ENCODE measurements at regions not wholly inside any gene's neighbourhood (a gene's known extent, or its start where the extent isn't known, plus 50 kb on each side); places are given as distances from the start of the nearest gene placed in this dataset.
"Not testable (repeated sequence)": the region's sequence is repeated elsewhere in the genome, so short reads cannot be mapped to it uniquely, and the experiment has no call there.

DNA sequence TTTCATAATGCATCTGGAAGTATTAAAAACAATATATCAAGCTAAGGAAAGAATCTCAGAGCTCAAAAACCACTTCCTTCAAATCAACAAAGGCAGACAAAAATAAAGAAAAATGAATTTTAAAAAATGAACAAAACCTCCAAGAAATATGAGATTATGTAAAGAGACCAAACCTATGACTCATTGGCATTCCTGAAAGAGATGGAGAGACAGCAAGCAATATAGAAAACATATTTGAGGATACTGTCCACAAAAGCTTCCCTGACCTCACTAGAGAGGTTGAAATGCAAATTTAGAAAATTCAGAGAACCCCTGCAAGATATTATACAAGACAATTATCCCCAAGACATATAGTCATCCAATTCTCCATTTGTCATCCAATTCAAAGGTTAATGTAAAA lies 311.3 kb upstream of the SOX9 start:
- Histone ChIP-seq H3K4me1 (ENCODE audit: control insufficient read depth in 4 of 4, insufficient read depth in 4 of 4, low read length in 3 of 4) (no peaks in the 10 kb centered on the region), H3K27me3 (ENCODE audit: control insufficient read depth in 4 of 4, insufficient read depth in 4 of 4, low read length in 3 of 4) (no peaks in the 10 kb centered on the region), H3K4me3 (ENCODE audit: low read depth in 1 of 3, low read length in 3 of 3) (no peak overlapping the region), H3K9ac (ENCODE audit: low read depth in 1 of 2, low read length in 2 of 2) (no peak overlapping the region), H3K9me3 (ENCODE audit: control insufficient read depth in 4 of 4, low read length in 3 of 4) (no peaks in the 10 kb centered on the region), H3K36me3 (ENCODE audit: control insufficient read depth in 4 of 4, insufficient read depth in 3 of 4, low read depth in 1 of 4, low read length in 3 of 4) (no peaks in the 10 kb centered on the region), H3K27ac (ENCODE audit: low read depth in 1 of 2, low read length in 2 of 2) (no peak overlapping the region)
- no peak for DNase-seq (ENCODE audit: low spot score)
- TF ChIP-seq YY1 (IDR thresholded peaks at IDR 0.05), result no peak
- TF ChIP-seq, protein P1, sequence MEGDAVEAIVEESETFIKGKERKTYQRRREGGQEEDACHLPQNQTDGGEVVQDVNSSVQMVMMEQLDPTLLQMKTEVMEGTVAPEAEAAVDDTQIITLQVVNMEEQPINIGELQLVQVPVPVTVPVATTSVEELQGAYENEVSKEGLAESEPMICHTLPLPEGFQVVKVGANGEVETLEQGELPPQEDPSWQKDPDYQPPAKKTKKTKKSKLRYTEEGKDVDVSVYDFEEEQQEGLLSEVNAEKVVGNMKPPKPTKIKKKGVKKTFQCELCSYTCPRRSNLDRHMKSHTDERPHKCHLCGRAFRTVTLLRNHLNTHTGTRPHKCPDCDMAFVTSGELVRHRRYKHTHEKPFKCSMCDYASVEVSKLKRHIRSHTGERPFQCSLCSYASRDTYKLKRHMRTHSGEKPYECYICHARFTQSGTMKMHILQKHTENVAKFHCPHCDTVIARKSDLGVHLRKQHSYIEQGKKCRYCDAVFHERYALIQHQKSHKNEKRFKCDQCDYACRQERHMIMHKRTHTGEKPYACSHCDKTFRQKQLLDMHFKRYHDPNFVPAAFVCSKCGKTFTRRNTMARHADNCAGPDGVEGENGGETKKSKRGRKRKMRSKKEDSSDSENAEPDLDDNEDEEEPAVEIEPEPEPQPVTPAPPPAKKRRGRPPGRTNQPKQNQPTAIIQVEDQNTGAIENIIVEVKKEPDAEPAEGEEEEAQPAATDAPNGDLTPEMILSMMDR (IDR thresholded peaks at IDR 0.05; ENCODE audit: low read depth, low read length, missing input control), result no peak
- TF ChIP-seq, protein P2, sequence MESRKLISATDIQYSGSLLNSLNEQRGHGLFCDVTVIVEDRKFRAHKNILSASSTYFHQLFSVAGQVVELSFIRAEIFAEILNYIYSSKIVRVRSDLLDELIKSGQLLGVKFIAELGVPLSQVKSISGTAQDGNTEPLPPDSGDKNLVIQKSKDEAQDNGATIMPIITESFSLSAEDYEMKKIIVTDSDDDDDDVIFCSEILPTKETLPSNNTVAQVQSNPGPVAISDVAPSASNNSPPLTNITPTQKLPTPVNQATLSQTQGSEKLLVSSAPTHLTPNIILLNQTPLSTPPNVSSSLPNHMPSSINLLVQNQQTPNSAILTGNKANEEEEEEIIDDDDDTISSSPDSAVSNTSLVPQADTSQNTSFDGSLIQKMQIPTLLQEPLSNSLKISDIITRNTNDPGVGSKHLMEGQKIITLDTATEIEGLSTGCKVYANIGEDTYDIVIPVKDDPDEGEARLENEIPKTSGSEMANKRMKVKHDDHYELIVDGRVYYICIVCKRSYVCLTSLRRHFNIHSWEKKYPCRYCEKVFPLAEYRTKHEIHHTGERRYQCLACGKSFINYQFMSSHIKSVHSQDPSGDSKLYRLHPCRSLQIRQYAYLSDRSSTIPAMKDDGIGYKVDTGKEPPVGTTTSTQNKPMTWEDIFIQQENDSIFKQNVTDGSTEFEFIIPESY (IDR thresholded peaks at IDR 0.05), result no peak
- TF ChIP-seq GABPA (IDR thresholded peaks at IDR 0.05 in 1 of 2, conservative IDR thresholded peaks at IDR 0.05 in 1 of 2), result no peak
- no peak for TF ChIP-seq FOXA2 (IDR thresholded peaks at IDR 0.05)
- no peak for TF ChIP-seq RXRA (IDR thresholded peaks at IDR 0.05)
- TF ChIP-seq, protein P3, sequence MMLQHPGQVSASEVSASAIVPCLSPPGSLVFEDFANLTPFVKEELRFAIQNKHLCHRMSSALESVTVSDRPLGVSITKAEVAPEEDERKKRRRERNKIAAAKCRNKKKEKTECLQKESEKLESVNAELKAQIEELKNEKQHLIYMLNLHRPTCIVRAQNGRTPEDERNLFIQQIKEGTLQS (IDR thresholded peaks at IDR 0.05), result no peak
- no peak for TF ChIP-seq NR2F2 (IDR thresholded peaks at IDR 0.05)
- no peak for TF ChIP-seq TAF1 (conservative IDR thresholded peaks at IDR 0.05)
- TF ChIP-seq FOXA1 (IDR thresholded peaks at IDR 0.05), result no peak
- TF ChIP-seq, protein P4, sequence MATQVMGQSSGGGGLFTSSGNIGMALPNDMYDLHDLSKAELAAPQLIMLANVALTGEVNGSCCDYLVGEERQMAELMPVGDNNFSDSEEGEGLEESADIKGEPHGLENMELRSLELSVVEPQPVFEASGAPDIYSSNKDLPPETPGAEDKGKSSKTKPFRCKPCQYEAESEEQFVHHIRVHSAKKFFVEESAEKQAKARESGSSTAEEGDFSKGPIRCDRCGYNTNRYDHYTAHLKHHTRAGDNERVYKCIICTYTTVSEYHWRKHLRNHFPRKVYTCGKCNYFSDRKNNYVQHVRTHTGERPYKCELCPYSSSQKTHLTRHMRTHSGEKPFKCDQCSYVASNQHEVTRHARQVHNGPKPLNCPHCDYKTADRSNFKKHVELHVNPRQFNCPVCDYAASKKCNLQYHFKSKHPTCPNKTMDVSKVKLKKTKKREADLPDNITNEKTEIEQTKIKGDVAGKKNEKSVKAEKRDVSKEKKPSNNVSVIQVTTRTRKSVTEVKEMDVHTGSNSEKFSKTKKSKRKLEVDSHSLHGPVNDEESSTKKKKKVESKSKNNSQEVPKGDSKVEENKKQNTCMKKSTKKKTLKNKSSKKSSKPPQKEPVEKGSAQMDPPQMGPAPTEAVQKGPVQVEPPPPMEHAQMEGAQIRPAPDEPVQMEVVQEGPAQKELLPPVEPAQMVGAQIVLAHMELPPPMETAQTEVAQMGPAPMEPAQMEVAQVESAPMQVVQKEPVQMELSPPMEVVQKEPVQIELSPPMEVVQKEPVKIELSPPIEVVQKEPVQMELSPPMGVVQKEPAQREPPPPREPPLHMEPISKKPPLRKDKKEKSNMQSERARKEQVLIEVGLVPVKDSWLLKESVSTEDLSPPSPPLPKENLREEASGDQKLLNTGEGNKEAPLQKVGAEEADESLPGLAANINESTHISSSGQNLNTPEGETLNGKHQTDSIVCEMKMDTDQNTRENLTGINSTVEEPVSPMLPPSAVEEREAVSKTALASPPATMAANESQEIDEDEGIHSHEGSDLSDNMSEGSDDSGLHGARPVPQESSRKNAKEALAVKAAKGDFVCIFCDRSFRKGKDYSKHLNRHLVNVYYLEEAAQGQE (IDR thresholded peaks at IDR 0.05), result no peak
- no peak for TF ChIP-seq HNF4G (IDR thresholded peaks at IDR 0.05)
- no peak for TF ChIP-seq RAD21 (IDR thresholded peaks at IDR 0.05)
- TF ChIP-seq, protein P5, sequence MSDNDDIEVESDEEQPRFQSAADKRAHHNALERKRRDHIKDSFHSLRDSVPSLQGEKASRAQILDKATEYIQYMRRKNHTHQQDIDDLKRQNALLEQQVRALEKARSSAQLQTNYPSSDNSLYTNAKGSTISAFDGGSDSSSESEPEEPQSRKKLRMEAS (IDR thresholded peaks at IDR 0.05), result no peak
- TF ChIP-seq SP1 (IDR thresholded peaks at IDR 0.05), result no peak
- no peak for TF ChIP-seq HNF4A (conservative IDR thresholded peaks at IDR 0.05)
- TF ChIP-seq JUND (IDR thresholded peaks at IDR 0.05), result no peak

DNA sequence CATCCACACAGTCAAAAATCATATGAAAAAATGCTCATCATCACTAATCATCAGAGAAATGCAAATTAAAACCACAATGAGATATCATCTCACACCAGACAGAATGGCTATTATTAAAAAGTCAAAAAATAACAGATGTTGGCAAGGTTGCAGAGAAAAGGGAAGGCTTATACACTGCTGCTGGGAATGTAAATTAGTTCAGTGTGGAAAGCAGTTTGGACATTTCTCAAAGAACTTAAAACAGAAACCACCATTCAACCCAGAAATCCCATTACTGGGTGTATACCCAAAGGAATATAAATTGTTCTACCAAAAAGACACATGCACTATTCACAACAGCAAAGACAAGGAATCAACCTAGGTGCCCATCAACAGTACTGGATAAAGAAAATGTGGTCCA lies 307.0 kb upstream of the SOX9 start:
- H3K4me1 ChIP-seq (ENCODE audit: control insufficient read depth in 4 of 4, insufficient read depth in 4 of 4, low read length in 3 of 4); H3K27me3 ChIP-seq (ENCODE audit: control insufficient read depth in 4 of 4, insufficient read depth in 4 of 4, low read length in 3 of 4); H3K9ac ChIP-seq (ENCODE audit: low read depth in 1 of 2, low read length in 2 of 2); DNase-seq (ENCODE audit: low spot score); H3K9me3 ChIP-seq (ENCODE audit: control insufficient read depth in 4 of 4, low read length in 3 of 4); H3K4me3 ChIP-seq (ENCODE audit: low read depth in 1 of 3, low read length in 3 of 3); H3K27ac ChIP-seq (ENCODE audit: low read depth in 1 of 2, low read length in 2 of 2); H3K36me3 ChIP-seq (ENCODE audit: control insufficient read depth in 4 of 4, insufficient read depth in 3 of 4, low read depth in 1 of 4, low read length in 3 of 4): not testable (repeated sequence)

Measured in liver (tissue), 7 donors.